OCI-LY1 (cell line): ENCODE measurements at regions not wholly inside any gene's neighbourhood (a gene's known extent, or its start where the extent isn't known, plus 50 kb on each side); places are given as distances from the start of the nearest gene placed in this dataset.

Source experiments
- H2AFZ ChIP-seq: fragments of 200-600 bp; sonication (generic), shearing (Covaris generic); 2 replicates; pipeline ENCODE4 v1.6.0; 2014; ENCODE audit warnings: antibody characterized with exemption, mild to moderate bottlenecking, low read length
- H3F3A ChIP-seq: fragments of 200-600 bp; sonication (generic), shearing (Covaris generic); 2 replicates; pipeline ENCODE4 v1.6.0; 2014; ENCODE audit warnings: mild to moderate bottlenecking, antibody characterized with exemption, low read length, moderate library complexity; ENCODE audit not compliant: insufficient read depth
- H3K27ac ChIP-seq: fragments of 200-600 bp; sonication (generic); 2 replicates; pipeline ENCODE4 v1.5.1; 2014; ENCODE audit warnings: low read length, mixed run types, mild to moderate bottlenecking, low read depth; ENCODE audit not compliant: poor library complexity, severe bottlenecking
- H3K27me3 ChIP-seq: fragments of 200-600 bp; sonication (generic); 2 replicates; pipeline ENCODE4 v1.6.0; 2014; ENCODE audit warnings: antibody characterized with exemption, mild to moderate bottlenecking, low read length, moderate library complexity; ENCODE audit not compliant: insufficient read depth
- H3K36me3 ChIP-seq: fragments of 200-600 bp; sonication (generic); 2 replicates; pipeline ENCODE4 v1.6.1; 2014; ENCODE audit warnings: mild to moderate bottlenecking, antibody characterized with exemption, low read length, moderate library complexity, mixed read lengths; ENCODE audit not compliant: insufficient read depth
- H3K4me1 ChIP-seq: fragments of 200-600 bp; sonication (generic); 2 replicates; pipeline ENCODE4 v1.5.1; 2014; ENCODE audit warnings: mild to moderate bottlenecking, low read length, moderate library complexity; ENCODE audit not compliant: insufficient read depth, severe bottlenecking
- H3K4me2 ChIP-seq: fragments of 200-600 bp; sonication (generic), shearing (Covaris generic); 2 replicates; pipeline ENCODE4 v1.6.1; 2014; ENCODE audit warnings: low read length
- H3K4me3 ChIP-seq: fragments of 200-600 bp; sonication (generic); 2 replicates; pipeline ENCODE4 v1.5.1; 2014; ENCODE audit warnings: low read length, low read depth, mild to moderate bottlenecking, mixed read lengths; ENCODE audit not compliant: poor library complexity, severe bottlenecking
- H3K79me2 ChIP-seq: fragments of 200-600 bp; shearing (Covaris generic); 2 replicates; pipeline ENCODE4 v1.6.1; 2016; ENCODE audit warnings: mixed run types, low read length, mixed read lengths; ENCODE audit not compliant: insufficient read depth
- H3K9ac ChIP-seq: fragments of 200-600 bp; sonication (generic), shearing (Covaris generic); 2 replicates; pipeline ENCODE4 v1.6.1; 2014; ENCODE audit warnings: mild to moderate bottlenecking, low read length, mixed read lengths
- H3K9me2 ChIP-seq: fragments of 200-600 bp; sonication (generic), shearing (Covaris generic); 2 replicates; pipeline ENCODE4 v1.6.1; 2014; ENCODE audit warnings: low read depth, mild to moderate bottlenecking, low read length, mixed read lengths
- H3K9me3 ChIP-seq: fragments of 200-600 bp; shearing (Covaris generic); 2 replicates; pipeline ENCODE4 v1.6.1; 2014; ENCODE audit warnings: low read length, mixed read lengths
- H4K20me1 ChIP-seq: fragments of 200-600 bp; sonication (generic), shearing (Covaris generic); 2 replicates; pipeline ENCODE4 v1.6.0; 2016; ENCODE audit warnings: mild to moderate bottlenecking, low read length; ENCODE audit not compliant: insufficient read depth
- CTCF ChIP-seq: fragments of 200-600 bp; sonication (generic), shearing (Covaris generic); IDR thresholded peaks from 2 replicates; pipeline ENCODE4 v1.5.1; 2017; ENCODE audit warnings: mild to moderate bottlenecking, antibody characterized with exemption, low read length, moderate library complexity, mixed read lengths
- EZH2 ChIP-seq: fragments of 200-600 bp; sonication (generic), shearing (Covaris generic); IDR thresholded peaks from 2 replicates; pipeline ENCODE4 v1.8.0; 2017; ENCODE audit warnings: borderline replicate concordance, mixed run types, mild to moderate bottlenecking, antibody characterized with exemption, low read length, moderate library complexity, mixed read lengths

GRCh38 chr6:165869526-165869925 lies 206.5 kb upstream of the PDE10A start:
- Histone ChIP-seq H3K9ac (no peak overlapping the region), H4K20me1 (no peaks in the 10 kb centered on the region), H3K9me2 (no peaks in the 10 kb centered on the region), H2AFZ (no peak overlapping the region), H3F3A (no peaks in the 10 kb centered on the region), H3K9me3 (no peaks in the 10 kb centered on the region), H3K36me3 (no peaks in the 10 kb centered on the region), H3K79me2 (no peaks in the 10 kb centered on the region), H3K4me1 (no peaks in the 10 kb centered on the region), H3K27me3 (no peaks in the 10 kb centered on the region; the same call in 1 of the 2 replicates), H3K4me3 (no peak overlapping the region), H3K27ac (no peak overlapping the region), H3K4me2 (no peak overlapping the region)
- TF ChIP-seq CTCF: no peak
- TF ChIP-seq EZH2: no peak

- Histone ChIP-seq H3K27me3 (no peaks in the 10 kb centered on the region; the same call in 1 of the 2 replicates), H3K4me1 (no peaks in the 10 kb centered on the region), H3K9me3 (no peaks in the 10 kb centered on the region), H3K9ac (no peak overlapping the region), H3K79me2 (no peaks in the 10 kb centered on the region), H3K4me2 (no peak overlapping the region), H3K27ac (no peak overlapping the region), H3K36me3 (no peaks in the 10 kb centered on the region), H3F3A (no peaks in the 10 kb centered on the region), H4K20me1 (no peaks in the 10 kb centered on the region), H2AFZ (no peak overlapping the region), H3K4me3 (no peak overlapping the region), H3K9me2 (no peaks in the 10 kb centered on the region)
- no peak for TF ChIP-seq EZH2
- TF ChIP-seq CTCF: no peak
Observed at GRCh38 chr6:165864925-165865324, 201.9 kb upstream of the PDE10A start.

- Histone ChIP-seq H3K27me3 (no peaks in the 10 kb centered on the region), H3K9me3 (no peaks in the 10 kb centered on the region), H3K4me1 (no peaks in the 10 kb centered on the region), H3K4me2 (no peak overlapping the region), H3F3A (no peaks in the 10 kb centered on the region), H2AFZ (no peak overlapping the region), H3K9ac (no peak overlapping the region), H3K36me3 (no peaks in the 10 kb centered on the region), H4K20me1 (no peaks in the 10 kb centered on the region), H3K27ac (no peak overlapping the region), H3K9me2 (no peaks in the 10 kb centered on the region), H3K79me2 (no peaks in the 10 kb centered on the region), H3K4me3 (no peak overlapping the region)
- no peak for TF ChIP-seq CTCF
- TF ChIP-seq EZH2: no peak
Observed at GRCh38 chr6:165864218-165864617, 201.2 kb upstream of the PDE10A start.
